GM21360 (cell line): ENCODE measurements at regions not wholly inside any gene's neighbourhood (a gene's known extent, or its start where the extent isn't known, plus 50 kb on each side); places are given as distances from the start of the nearest gene placed in this dataset.

Source experiments
- ATAC-seq: cut with Tn5 transposase; IDR thresholded peaks from one replicate; pipeline ENCODE4 v1.9.1; 2021; ENCODE audit warnings: mild to moderate bottlenecking, moderate library complexity; ENCODE audit not compliant: unreplicated experiment

GRCh38 chr5:109944461-109944860, 254.7 kb downstream of the MAN2A1 start:
- no peak for ATAC-seq

GRCh38 chr5:109945097-109945678, 255.5 kb downstream of the MAN2A1 start:
- ATAC-seq: no peak

- ATAC-seq: no peak
Measured at GRCh38 chr5:109945723-109946480, 256.2 kb downstream of the MAN2A1 start.

GRCh38 chr5:109946610-109947009, 256.9 kb downstream of the MAN2A1 start:
- ATAC-seq: no peak

- ATAC-seq: no peak
Measured at GRCh38 chr5:109947667-109948066, 257.9 kb downstream of the MAN2A1 start.

GRCh38 chr5:109950634-109951033, 260.9 kb downstream of the MAN2A1 start:
- no peak for ATAC-seq

GRCh38 chr5:109951348-109951747, 261.6 kb downstream of the MAN2A1 start:
- no peak for ATAC-seq

- ATAC-seq: no peak
Measured at GRCh38 chr5:109951758-109952157, 262.0 kb downstream of the MAN2A1 start.

GRCh38 chr5:109953761-109954160, 264.0 kb downstream of the MAN2A1 start:
- ATAC-seq: no peak

GRCh38 chr5:109956884-109957283, 267.2 kb downstream of the MAN2A1 start:
- ATAC-seq: no peak

- no peak for ATAC-seq
Measured at GRCh38 chr5:109958082-109958481, 268.4 kb downstream of the MAN2A1 start.

- ATAC-seq: no peak
Measured at GRCh38 chr5:109959652-109960051, 269.9 kb downstream of the MAN2A1 start.

GRCh38 chr5:109961751-109962150, 272.0 kb downstream of the MAN2A1 start:
- no peak for ATAC-seq

GRCh38 chr5:109962882-109963603, 273.3 kb downstream of the MAN2A1 start:
- no peak for ATAC-seq

- ATAC-seq: no peak
Measured at GRCh38 chr5:109964136-109964535, 274.4 kb downstream of the MAN2A1 start.

GRCh38 chr5:109965634-109966033, 275.9 kb downstream of the MAN2A1 start:
- ATAC-seq: no peak

GRCh38 chr5:109971968-109972367, 282.2 kb downstream of the MAN2A1 start:
- ATAC-seq: no peak

- ATAC-seq: no peak
Measured at GRCh38 chr5:109981979-109982378, 292.3 kb downstream of the MAN2A1 start.

- ATAC-seq: no peak
Measured at GRCh38 chr5:109982966-109983534, 293.3 kb downstream of the MAN2A1 start.

- no peak for ATAC-seq
Measured at GRCh38 chr5:109986726-109987125, 297.0 kb downstream of the MAN2A1 start.

GRCh38 chr5:109987355-109987754, 297.6 kb downstream of the MAN2A1 start:
- no peak for ATAC-seq

- no peak for ATAC-seq
Measured at GRCh38 chr5:109987970-109988369, 298.2 kb downstream of the MAN2A1 start.
